GM19351 (cell line): ENCODE measurements at regions not wholly inside any gene's neighbourhood (a gene's known extent, or its start where the extent isn't known, plus 50 kb on each side); places are given as distances from the start of the nearest gene placed in this dataset.

Experiments
- ATAC-seq: cut with Tn5 transposase; IDR thresholded peaks from one replicate; pipeline ENCODE4 v1.9.1; 2021; ENCODE audit warnings: mild to moderate bottlenecking, moderate library complexity; ENCODE audit not compliant: unreplicated experiment

GRCh38 chr20:22374678-22375590, 209.4 kb downstream of the FOXA2 start:
- no peak for ATAC-seq

- no peak for ATAC-seq
Observed at GRCh38 chr20:22374066-22374465, 210.3 kb downstream of the FOXA2 start.

GRCh38 chr20:22373164-22373895, 211.0 kb downstream of the FOXA2 start:
- no peak for ATAC-seq

GRCh38 chr20:22371843-22372242, 212.5 kb downstream of the FOXA2 start:
- ATAC-seq = peak; percentile 92

- ATAC-seq = no peak
Observed at GRCh38 chr20:22370137-22370536, 214.2 kb downstream of the FOXA2 start.

GRCh38 chr20:22369100-22369499, 215.3 kb downstream of the FOXA2 start:
- ATAC-seq = no peak

- no peak for ATAC-seq
Observed at GRCh38 chr20:22368235-22368634, 216.1 kb downstream of the FOXA2 start.

- no peak for ATAC-seq
Observed at GRCh38 chr20:22366631-22367030, 217.7 kb downstream of the FOXA2 start.

GRCh38 chr20:22354647-22355046, 229.7 kb downstream of the FOXA2 start:
- ATAC-seq = no peak

- ATAC-seq = no peak
Observed at GRCh38 chr20:22353586-22353985, 230.8 kb downstream of the FOXA2 start.

GRCh38 chr20:22352019-22352418, 232.4 kb downstream of the FOXA2 start:
- no peak for ATAC-seq

GRCh38 chr20:22350624-22351023, 233.7 kb downstream of the FOXA2 start:
- no peak for ATAC-seq

- no peak for ATAC-seq
Observed at GRCh38 chr20:22348010-22348409, 236.4 kb downstream of the FOXA2 start.

- ATAC-seq = peak; percentile 86
Observed at GRCh38 chr20:22346716-22347115, 237.7 kb downstream of the FOXA2 start.

GRCh38 chr20:22343612-22344011, 240.8 kb downstream of the FOXA2 start:
- ATAC-seq = no peak

GRCh38 chr20:22342410-22342809, 242.0 kb downstream of the FOXA2 start:
- ATAC-seq = no peak

GRCh38 chr20:22341508-22341907, 242.9 kb downstream of the FOXA2 start:
- ATAC-seq = no peak

- ATAC-seq = no peak
Observed at GRCh38 chr20:22339946-22340345, 244.4 kb downstream of the FOXA2 start.

- no peak for ATAC-seq
Observed at GRCh38 chr20:22339091-22339881, 245.1 kb downstream of the FOXA2 start.

- no peak for ATAC-seq
Observed at GRCh38 chr20:22338140-22338708, 246.1 kb downstream of the FOXA2 start.

GRCh38 chr20:22335210-22335609, 249.2 kb downstream of the FOXA2 start:
- ATAC-seq = no peak
